ENCODE measurements at regions not wholly inside any gene's neighbourhood (a gene's known extent, or its start where the extent isn't known, plus 50 kb on each side); places are given as distances from the start of the nearest gene placed in this dataset.
A peak's percentile ranks its signal among the peaks of the same experiment; 100 is the strongest.
"Not testable (repeated sequence)": the region's sequence is repeated elsewhere in the genome, so short reads cannot be mapped to it uniquely, and the experiment has no call there.

DNA sequence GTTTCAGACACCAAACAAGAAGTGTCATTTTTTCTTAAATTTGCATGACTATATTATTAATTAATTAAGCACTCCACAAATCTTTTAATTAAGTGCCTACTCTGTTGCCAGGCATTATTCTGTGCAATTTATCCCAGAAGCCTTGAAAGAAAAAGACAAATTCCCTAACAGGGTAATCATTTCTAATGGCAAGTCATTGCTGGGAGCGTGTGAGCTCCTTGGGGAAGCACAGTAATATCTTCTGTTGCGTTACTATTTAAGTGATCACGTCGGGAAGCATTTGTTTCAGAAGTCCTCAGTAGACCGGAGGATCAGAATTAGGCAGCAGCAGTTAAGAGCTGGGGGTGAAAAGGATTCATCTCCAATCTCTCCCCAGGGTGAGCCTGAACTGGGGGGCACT is 276.8 kb upstream of the RNF32 start:
- Histone ChIP-seq H3K9me2 (ENCODE audit: insufficient read depth, low read length) (no peaks in the 10 kb centered on the region), H3K4me3 (ENCODE audit: low read length) (peak overlapping the region; percentile 41), H3K9me3 (ENCODE audit: low read length) (no peaks in the 10 kb centered on the region), H4K20me1 (ENCODE audit: insufficient read depth) (no peaks in the 10 kb centered on the region), H3K79me2 (replicated peaks; ENCODE audit: insufficient read depth, low read length) (no peaks in the 10 kb centered on the region), H3K4me2 (ENCODE audit: low read length) (no peak overlapping the region), H3F3A (ENCODE audit: insufficient read depth, low read length, poor library complexity, severe bottlenecking) (no peaks in the 10 kb centered on the region), H3K27ac (ENCODE audit: low read length) (no peak overlapping the region), H2AFZ (ENCODE audit: low read depth, low read length) (no peak overlapping the region), H3K9ac (ENCODE audit: low read length) (no peak overlapping the region), H3K27me3 (ENCODE audit: insufficient read depth, low read depth, low read length) (no peaks in the 10 kb centered on the region), H3K36me3 (ENCODE audit: insufficient read depth, low read length) (no peaks in the 10 kb centered on the region)
- TF ChIP-seq POLR2AphosphoS5 (IDR thresholded peaks at IDR 0.05) = peak; percentile 62
- no peak for TF ChIP-seq RAD21 (conservative IDR thresholded peaks at IDR 0.05)

DNA sequence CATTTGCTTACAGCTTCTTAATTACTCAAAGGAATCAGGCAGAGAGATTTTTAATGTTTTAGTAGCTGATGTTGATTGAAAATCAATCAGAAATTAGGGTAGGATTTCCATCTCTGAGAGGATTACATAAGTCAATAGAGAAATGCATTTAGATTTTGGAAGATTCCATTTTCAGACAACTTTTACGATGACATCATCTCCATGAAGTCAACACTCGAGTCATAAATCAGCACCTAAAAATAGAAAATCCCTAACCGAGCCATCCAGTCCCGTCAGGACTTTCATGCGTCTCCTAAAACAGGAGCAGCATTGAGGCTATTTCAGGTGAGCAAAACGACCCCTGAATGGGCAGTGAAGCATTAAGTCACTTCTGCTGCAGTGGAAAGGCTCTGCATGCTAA is 279.7 kb upstream of the RNF32 start:
- Histone ChIP-seq H4K20me1 (ENCODE audit: insufficient read depth) (no peaks in the 10 kb centered on the region), H3K9ac (ENCODE audit: low read length) (no peak overlapping the region), H3K9me3 (ENCODE audit: low read length) (no peaks in the 10 kb centered on the region), H3K27me3 (ENCODE audit: insufficient read depth, low read depth, low read length) (no peaks in the 10 kb centered on the region), H3K9me2 (ENCODE audit: insufficient read depth, low read length) (no peaks in the 10 kb centered on the region), H3K4me2 (ENCODE audit: low read length) (no peak overlapping the region), H3K36me3 (ENCODE audit: insufficient read depth, low read length) (no peaks in the 10 kb centered on the region), H3K27ac (ENCODE audit: low read length) (no peak overlapping the region), H2AFZ (ENCODE audit: low read depth, low read length) (no peak overlapping the region), H3K4me3 (ENCODE audit: low read length) (no peak overlapping the region), H3F3A (ENCODE audit: insufficient read depth, low read length, poor library complexity, severe bottlenecking) (no peaks in the 10 kb centered on the region), H3K79me2 (replicated peaks; ENCODE audit: insufficient read depth, low read length) (no peaks in the 10 kb centered on the region)
- TF ChIP-seq SMC3 (conservative IDR thresholded peaks at IDR 0.05; ENCODE audit: poor library complexity) (no peak), EZH2 (IDR thresholded peaks at IDR 0.05; ENCODE audit: borderline replicate concordance, insufficient read depth, low read length, poor library complexity, severe bottlenecking) (no peak), RAD21 (conservative IDR thresholded peaks at IDR 0.05) (no peak), POLR2AphosphoS5 (IDR thresholded peaks at IDR 0.05) (no peak), MXI1 (conservative IDR thresholded peaks at IDR 0.05; ENCODE audit: poor library complexity, severe bottlenecking) (no peak), EP300 (conservative IDR thresholded peaks at IDR 0.05; ENCODE audit: poor library complexity, severe bottlenecking) (no peak), TAF1 (IDR thresholded peaks at IDR 0.05; ENCODE audit: low read depth) (no peak)
- TF ChIP-seq, protein P1, sequence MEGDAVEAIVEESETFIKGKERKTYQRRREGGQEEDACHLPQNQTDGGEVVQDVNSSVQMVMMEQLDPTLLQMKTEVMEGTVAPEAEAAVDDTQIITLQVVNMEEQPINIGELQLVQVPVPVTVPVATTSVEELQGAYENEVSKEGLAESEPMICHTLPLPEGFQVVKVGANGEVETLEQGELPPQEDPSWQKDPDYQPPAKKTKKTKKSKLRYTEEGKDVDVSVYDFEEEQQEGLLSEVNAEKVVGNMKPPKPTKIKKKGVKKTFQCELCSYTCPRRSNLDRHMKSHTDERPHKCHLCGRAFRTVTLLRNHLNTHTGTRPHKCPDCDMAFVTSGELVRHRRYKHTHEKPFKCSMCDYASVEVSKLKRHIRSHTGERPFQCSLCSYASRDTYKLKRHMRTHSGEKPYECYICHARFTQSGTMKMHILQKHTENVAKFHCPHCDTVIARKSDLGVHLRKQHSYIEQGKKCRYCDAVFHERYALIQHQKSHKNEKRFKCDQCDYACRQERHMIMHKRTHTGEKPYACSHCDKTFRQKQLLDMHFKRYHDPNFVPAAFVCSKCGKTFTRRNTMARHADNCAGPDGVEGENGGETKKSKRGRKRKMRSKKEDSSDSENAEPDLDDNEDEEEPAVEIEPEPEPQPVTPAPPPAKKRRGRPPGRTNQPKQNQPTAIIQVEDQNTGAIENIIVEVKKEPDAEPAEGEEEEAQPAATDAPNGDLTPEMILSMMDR (IDR thresholded peaks at IDR 0.05; ENCODE audit: poor library complexity, severe bottlenecking) = no peak

DNA sequence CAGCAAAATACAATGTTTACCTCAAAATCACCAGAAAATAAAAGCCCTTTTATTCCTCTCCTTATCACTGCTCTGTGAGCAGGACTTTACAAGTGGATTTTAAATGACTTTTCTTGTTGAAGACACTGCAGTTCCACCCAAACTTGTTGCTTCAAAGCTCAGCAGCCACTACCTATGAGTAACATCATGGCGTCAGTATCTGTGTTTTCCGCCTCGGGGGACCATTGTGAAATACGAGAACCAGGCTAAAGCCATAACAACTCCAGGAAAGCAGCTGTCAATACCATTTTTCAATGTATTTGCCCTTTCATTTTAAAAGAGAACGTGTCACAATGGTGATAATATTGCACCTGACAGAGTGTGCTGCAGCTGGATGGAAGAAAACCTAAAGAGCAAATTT is 284.0 kb upstream of the RNF32 start:
- no peak overlapping the region for H3K9ac ChIP-seq (ENCODE audit: low read length)
- no peak overlapping the region for H3K4me3 ChIP-seq (ENCODE audit: low read length)
- no peak overlapping the region for H3K4me2 ChIP-seq (ENCODE audit: low read length)
- no peak overlapping the region for H2AFZ ChIP-seq (ENCODE audit: low read depth, low read length)
- no peak for TF ChIP-seq SMC3 (conservative IDR thresholded peaks at IDR 0.05; ENCODE audit: poor library complexity)
- TF ChIP-seq RAD21 (conservative IDR thresholded peaks at IDR 0.05) = no peak
- H3K79me2 ChIP-seq (replicated peaks; ENCODE audit: insufficient read depth, low read length) = no peaks in the 10 kb centered on the region
- no peaks in the 10 kb centered on the region for H3F3A ChIP-seq (ENCODE audit: insufficient read depth, low read length, poor library complexity, severe bottlenecking)
- no peak overlapping the region for H3K27ac ChIP-seq (ENCODE audit: low read length)
- H3K36me3 ChIP-seq (ENCODE audit: insufficient read depth, low read length) = no peaks in the 10 kb centered on the region
- H3K27me3 ChIP-seq (ENCODE audit: insufficient read depth, low read depth, low read length) = no peaks in the 10 kb centered on the region
- no peaks in the 10 kb centered on the region for H3K9me2 ChIP-seq (ENCODE audit: insufficient read depth, low read length)
- H4K20me1 ChIP-seq (ENCODE audit: insufficient read depth) = no peaks in the 10 kb centered on the region
- no peaks in the 10 kb centered on the region for H3K9me3 ChIP-seq (ENCODE audit: low read length)

DNA sequence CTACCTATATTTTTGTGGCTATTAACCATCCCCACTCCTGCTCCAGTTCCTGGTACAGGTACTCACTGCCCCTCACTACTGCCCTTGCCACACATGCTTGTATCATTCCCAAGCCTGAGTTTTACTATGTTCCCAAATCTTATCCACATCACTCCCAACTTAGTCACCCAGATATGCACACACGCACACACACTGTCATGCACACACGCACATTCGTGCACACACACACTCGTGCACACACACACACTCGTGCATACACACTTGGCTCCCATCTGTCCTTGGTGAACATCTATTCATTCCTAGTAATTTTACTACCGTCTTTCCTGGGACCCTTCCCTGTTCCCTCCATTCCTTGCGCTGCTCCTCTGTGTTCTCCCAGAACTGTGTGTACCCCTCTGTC is 287.2 kb upstream of the RNF32 start:
- TF ChIP-seq RAD21 (conservative IDR thresholded peaks at IDR 0.05) = no peak
- no peak for TF ChIP-seq EZH2 (IDR thresholded peaks at IDR 0.05; ENCODE audit: borderline replicate concordance, insufficient read depth, low read length, poor library complexity, severe bottlenecking)
- no peaks in the 10 kb centered on the region for H3K9me3 ChIP-seq (ENCODE audit: low read length)
- no peaks in the 10 kb centered on the region for H3K79me2 ChIP-seq (replicated peaks; ENCODE audit: insufficient read depth, low read length)
- no peak overlapping the region for H3K9ac ChIP-seq (ENCODE audit: low read length)
- H3K4me3 ChIP-seq (ENCODE audit: low read length) = no peak overlapping the region
- no peak overlapping the region for H2AFZ ChIP-seq (ENCODE audit: low read depth, low read length)
- H4K20me1 ChIP-seq (ENCODE audit: insufficient read depth) = no peaks in the 10 kb centered on the region
- H3K27me3 ChIP-seq (ENCODE audit: insufficient read depth, low read depth, low read length) = no peaks in the 10 kb centered on the region
- H3K9me2 ChIP-seq (ENCODE audit: insufficient read depth, low read length) = no peaks in the 10 kb centered on the region
- no peak overlapping the region for H3K27ac ChIP-seq (ENCODE audit: low read length)
- H3K4me2 ChIP-seq (ENCODE audit: low read length) = no peak overlapping the region
- no peaks in the 10 kb centered on the region for H3K36me3 ChIP-seq (ENCODE audit: insufficient read depth, low read length)
- no peaks in the 10 kb centered on the region for H3F3A ChIP-seq (ENCODE audit: insufficient read depth, low read length, poor library complexity, severe bottlenecking)

DNA sequence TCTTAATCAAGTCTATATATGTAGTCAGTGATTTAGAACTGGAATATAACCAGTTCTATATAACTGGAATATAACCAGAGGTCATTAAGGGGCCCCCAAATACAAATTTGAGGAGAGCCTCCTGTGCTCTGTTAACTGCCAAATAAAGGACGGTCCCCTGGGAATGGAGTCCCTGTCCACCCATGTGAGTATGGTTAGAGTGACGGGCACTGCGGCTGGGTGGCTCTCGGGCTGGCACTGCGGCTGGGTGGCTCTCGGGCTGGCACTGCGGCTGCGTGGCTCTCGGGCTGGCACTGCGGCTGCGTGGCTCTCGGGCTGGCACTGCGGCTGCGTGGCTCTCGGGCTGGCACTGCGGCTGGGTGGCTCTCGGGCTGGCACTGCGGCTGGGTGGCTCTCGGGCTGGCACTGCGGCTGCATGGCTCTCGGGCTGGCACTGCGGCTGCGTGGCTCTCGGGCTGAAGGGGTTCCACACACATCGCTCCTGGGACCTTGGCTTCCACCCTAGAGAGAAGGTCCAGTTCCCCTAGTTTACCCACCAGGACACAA is 292.8 kb upstream of the RNF32 start:
- not testable (repeated sequence) for H4K20me1 ChIP-seq (ENCODE audit: insufficient read depth); H2AFZ ChIP-seq (ENCODE audit: low read depth, low read length); H3K79me2 ChIP-seq (replicated peaks; ENCODE audit: insufficient read depth, low read length); H3K36me3 ChIP-seq (ENCODE audit: insufficient read depth, low read length); H3K9me3 ChIP-seq (ENCODE audit: low read length); H3K9me2 ChIP-seq (ENCODE audit: insufficient read depth, low read length); H3K4me2 ChIP-seq (ENCODE audit: low read length); H3K9ac ChIP-seq (ENCODE audit: low read length); H3K27me3 ChIP-seq (ENCODE audit: insufficient read depth, low read depth, low read length); H3K4me3 ChIP-seq (ENCODE audit: low read length); H3F3A ChIP-seq (ENCODE audit: insufficient read depth, low read length, poor library complexity, severe bottlenecking); H3K27ac ChIP-seq (ENCODE audit: low read length)

Measured in neural cell (in vitro differentiated cells).